Thyroid gland (tissue), 4 donors: ENCODE measurements at regions not wholly inside any gene's neighbourhood (a gene's known extent, or its start where the extent isn't known, plus 50 kb on each side); places are given as distances from the start of the nearest gene placed in this dataset.

Experiments used
- DNase-seq, 2 donors: peaks; one replicate each; pipeline ENCODE4 v3.0.0-alpha.2; 2019
- H3K27ac ChIP-seq, 3 donors: fragments of 200-600 bp; sonication (generic); 1 replicate in 2 of 3; 2 replicates in 1 of 3; pipeline ENCODE4 v1.5.1; 2016 to 2019; ENCODE audit warnings: mild to moderate bottlenecking in 1 of 3, moderate library complexity in 1 of 3
- H3K27me3 ChIP-seq: fragments of 200-600 bp; sonication (generic); one replicate; pipeline ENCODE4 v1.5.1; 2019
- H3K36me3 ChIP-seq, 2 donors: fragments of 200-600 bp; sonication (generic); one replicate each; pipeline ENCODE4 v1.5.1; 2016 to 2019
- H3K4me1 ChIP-seq, 2 donors: fragments of 200-600 bp; sonication (generic); one replicate each; pipeline ENCODE4 v1.5.1; 2017 to 2019
- H3K4me3 ChIP-seq, 3 donors: fragments of 200-600 bp; sonication (generic); replicated peaks in 1 of 3; 1 replicate in 2 of 3; 2 replicates in 1 of 3; pipeline ENCODE4 v1.5.1; 2016; ENCODE audit warnings: mild to moderate bottlenecking in 1 of 3
- H3K9me3 ChIP-seq: fragments of 200-600 bp; sonication (generic); one replicate; pipeline ENCODE4 v1.5.1; 2017
- POLR2A ChIP-seq, 2 donors: fragments of 450-650 bp; IDR thresholded peaks; one replicate each; pipeline ENCODE4 v1.6.1; 2017; ENCODE audit warnings: antibody characterized with exemption in 2 of 2, mild to moderate bottlenecking in 2 of 2, moderate library complexity in 1 of 2
- WGBS, 2 donors: methylation state at CpG; one replicate each; pipeline ENCODE4 v1.1.5; 2017; 5-methylcytosine and 5-hydroxymethylcytosine counted together
- intact Hi-C: fragments of 100-400 bp; cut with DNase I; formaldehyde crosslinking; loops from one replicate; pipeline ENCODE4 v1.15.1; 2023
- TF ChIP-seq, protein P1 (sequence below), 6 experiments: fragments of 200-600 bp in 3 of 6; fragments of 450-650 bp in 3 of 6; sonication (generic) in 3 of 6; IDR thresholded peaks; one replicate each; pipeline ENCODE4 v1.5.1; 2016 to 2019; ENCODE audit warnings: antibody characterized with exemption in 6 of 6, mild to moderate bottlenecking in 2 of 6, inconsistent platforms in 1 of 6, moderate library complexity in 1 of 6

GRCh38 chr10:109259293-109259692 lies 664.0 kb downstream of the XPNPEP1 start:
- no peak for DNase-seq
- TF ChIP-seq POLR2A (IDR thresholded peaks at IDR 0.05): no peak
- TF ChIP-seq, protein P1, sequence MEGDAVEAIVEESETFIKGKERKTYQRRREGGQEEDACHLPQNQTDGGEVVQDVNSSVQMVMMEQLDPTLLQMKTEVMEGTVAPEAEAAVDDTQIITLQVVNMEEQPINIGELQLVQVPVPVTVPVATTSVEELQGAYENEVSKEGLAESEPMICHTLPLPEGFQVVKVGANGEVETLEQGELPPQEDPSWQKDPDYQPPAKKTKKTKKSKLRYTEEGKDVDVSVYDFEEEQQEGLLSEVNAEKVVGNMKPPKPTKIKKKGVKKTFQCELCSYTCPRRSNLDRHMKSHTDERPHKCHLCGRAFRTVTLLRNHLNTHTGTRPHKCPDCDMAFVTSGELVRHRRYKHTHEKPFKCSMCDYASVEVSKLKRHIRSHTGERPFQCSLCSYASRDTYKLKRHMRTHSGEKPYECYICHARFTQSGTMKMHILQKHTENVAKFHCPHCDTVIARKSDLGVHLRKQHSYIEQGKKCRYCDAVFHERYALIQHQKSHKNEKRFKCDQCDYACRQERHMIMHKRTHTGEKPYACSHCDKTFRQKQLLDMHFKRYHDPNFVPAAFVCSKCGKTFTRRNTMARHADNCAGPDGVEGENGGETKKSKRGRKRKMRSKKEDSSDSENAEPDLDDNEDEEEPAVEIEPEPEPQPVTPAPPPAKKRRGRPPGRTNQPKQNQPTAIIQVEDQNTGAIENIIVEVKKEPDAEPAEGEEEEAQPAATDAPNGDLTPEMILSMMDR (IDR thresholded peaks at IDR 0.05): no peak
- H3K27me3 ChIP-seq: no peaks in the 10 kb centered on the region
- 89 to 90% methylated on average over 4 of the region's 4 CpGs for WGBS, 2 donors
- no peaks in the 10 kb centered on the region for H3K36me3 ChIP-seq
- no peak overlapping the region for H3K4me3 ChIP-seq
- H3K4me1 ChIP-seq: no peaks in the 10 kb centered on the region
- H3K9me3 ChIP-seq: no peaks in the 10 kb centered on the region
- intact Hi-C loops: no loop called here
- no peak overlapping the region for H3K27ac ChIP-seq

- H3K9me3 ChIP-seq: no peaks in the 10 kb centered on the region
- no peak overlapping the region for H3K4me3 ChIP-seq
- H3K27me3 ChIP-seq: no peaks in the 10 kb centered on the region
- H3K36me3 ChIP-seq: no peaks in the 10 kb centered on the region
- intact Hi-C loops: no loop called here
- DNase-seq: no peak
- TF ChIP-seq POLR2A (IDR thresholded peaks at IDR 0.05): no peak
- TF ChIP-seq, protein P1 (IDR thresholded peaks at IDR 0.05): no peak
- H3K4me1 ChIP-seq: no peaks in the 10 kb centered on the region
- WGBS, 2 donors: 84 to 89% methylated on average over 3 of the region's 3 CpGs
- H3K27ac ChIP-seq: no peak overlapping the region
Measured at GRCh38 chr10:109253306-109253705, 670.0 kb downstream of the XPNPEP1 start.

DNA sequence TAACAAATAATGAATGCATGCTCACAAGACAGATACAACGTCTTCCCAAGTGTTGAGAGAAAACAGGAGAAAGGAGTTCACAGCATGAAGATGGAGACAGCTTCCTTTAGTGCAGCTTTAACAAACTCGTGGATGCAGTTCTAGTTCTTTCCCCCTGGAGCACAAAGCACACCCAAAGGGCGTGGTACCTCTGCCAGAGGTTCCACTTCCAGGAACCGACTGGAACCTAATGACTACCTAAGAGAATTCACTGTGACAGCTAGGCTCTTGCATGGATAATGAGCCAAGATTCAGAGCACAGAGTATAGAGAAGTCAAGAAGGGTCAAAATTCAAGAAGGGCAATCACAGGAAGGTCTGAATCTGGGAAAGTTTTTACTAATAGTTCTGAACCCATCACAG lies 673.2 kb downstream of the XPNPEP1 start:
- WGBS, 2 donors: 68 to 86% methylated on average over 4 of the region's 4 CpGs
- no peak for TF ChIP-seq POLR2A (IDR thresholded peaks at IDR 0.05)
- TF ChIP-seq, protein P1 (IDR thresholded peaks at IDR 0.05): no peak
- DNase-seq: no peak

DNA sequence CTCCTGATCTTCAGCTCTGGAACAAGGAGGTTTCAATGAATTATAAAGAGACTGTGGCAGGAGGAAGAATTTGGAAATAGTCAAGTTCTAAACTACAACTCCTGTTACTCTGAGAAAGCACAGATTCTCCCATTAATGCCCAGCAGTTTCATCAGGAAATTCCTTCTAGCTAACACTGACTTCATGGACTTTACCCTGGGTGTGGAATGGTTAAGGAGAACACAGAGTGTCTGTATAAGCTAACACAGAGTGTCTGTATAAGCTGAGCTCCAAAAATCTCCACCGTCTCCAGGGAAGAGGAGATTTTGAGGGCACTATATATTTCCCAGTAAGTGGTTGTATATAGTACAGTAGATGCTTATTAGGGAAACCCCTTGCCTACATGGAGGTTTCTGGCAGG lies 675.5 kb downstream of the XPNPEP1 start:
- intact Hi-C loops: no loop called here

More for the DNA sequence above, 673.2 kb downstream of the XPNPEP1 start:
- H3K27ac ChIP-seq: no peak overlapping the region
- no peak overlapping the region for H3K4me3 ChIP-seq
- H3K9me3 ChIP-seq: no peaks in the 10 kb centered on the region
- H3K4me1 ChIP-seq: no peaks in the 10 kb centered on the region
- H3K36me3 ChIP-seq: no peaks in the 10 kb centered on the region
- no peaks in the 10 kb centered on the region for H3K27me3 ChIP-seq
- intact Hi-C loops: no loop called here

DNA sequence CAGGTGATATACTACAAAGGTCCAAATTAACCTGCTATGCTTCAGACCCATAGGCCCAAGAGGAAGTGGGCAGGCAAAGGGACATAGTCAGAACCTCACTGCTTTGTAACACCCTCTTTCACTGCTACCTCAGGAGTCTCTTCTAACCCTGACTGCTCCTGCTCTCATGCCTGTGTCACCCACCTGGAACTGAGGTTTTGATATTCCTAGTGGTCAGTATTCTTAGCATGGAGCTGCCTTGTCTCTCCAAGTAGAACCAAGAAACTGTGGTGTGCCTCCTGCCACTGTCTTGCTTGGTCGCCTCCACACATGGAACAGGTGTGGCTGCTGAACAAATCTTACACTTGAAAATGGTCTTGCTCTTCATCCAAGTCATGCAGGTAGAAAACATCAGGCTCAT lies 677.5 kb downstream of the XPNPEP1 start:
- no peak overlapping the region for H3K4me3 ChIP-seq
- H3K27ac ChIP-seq: no peak overlapping the region
- TF ChIP-seq, protein P1 (IDR thresholded peaks at IDR 0.05): no peak
- no peak for TF ChIP-seq POLR2A (IDR thresholded peaks at IDR 0.05)
- peak in 1 of 2 donors; percentile 1 for DNase-seq
- no peaks in the 10 kb centered on the region for H3K27me3 ChIP-seq
- no peaks in the 10 kb centered on the region for H3K4me1 ChIP-seq
- 85 to 100% methylated on average over 1 of the region's 1 CpG for WGBS, 2 donors
- no peaks in the 10 kb centered on the region for H3K9me3 ChIP-seq
- no peaks in the 10 kb centered on the region for H3K36me3 ChIP-seq
- intact Hi-C loops: no loop called here

More for the DNA sequence above, 675.5 kb downstream of the XPNPEP1 start:
- H3K4me3 ChIP-seq: no peak overlapping the region
- no peaks in the 10 kb centered on the region for H3K27me3 ChIP-seq
- no peak for DNase-seq
- H3K4me1 ChIP-seq: no peaks in the 10 kb centered on the region
- WGBS, 2 donors: 67 to 78% methylated on average over 1 of the region's 1 CpG
- H3K36me3 ChIP-seq: no peaks in the 10 kb centered on the region
- no peak overlapping the region for H3K27ac ChIP-seq
- H3K9me3 ChIP-seq: no peaks in the 10 kb centered on the region
- TF ChIP-seq, protein P1 (IDR thresholded peaks at IDR 0.05): no peak
- TF ChIP-seq POLR2A (IDR thresholded peaks at IDR 0.05): no peak
